NCI-H748 (cell line): ENCODE measurements at regions not wholly inside any gene's neighbourhood (a gene's known extent, or its start where the extent isn't known, plus 50 kb on each side); places are given as distances from the start of the nearest gene placed in this dataset.

Source experiments
- DNase-seq: peaks from one replicate; lab custom pipeline; 2025; ENCODE audit not compliant: unreplicated experiment; lab: John Stamatoyannopoulos, UW

DNA sequence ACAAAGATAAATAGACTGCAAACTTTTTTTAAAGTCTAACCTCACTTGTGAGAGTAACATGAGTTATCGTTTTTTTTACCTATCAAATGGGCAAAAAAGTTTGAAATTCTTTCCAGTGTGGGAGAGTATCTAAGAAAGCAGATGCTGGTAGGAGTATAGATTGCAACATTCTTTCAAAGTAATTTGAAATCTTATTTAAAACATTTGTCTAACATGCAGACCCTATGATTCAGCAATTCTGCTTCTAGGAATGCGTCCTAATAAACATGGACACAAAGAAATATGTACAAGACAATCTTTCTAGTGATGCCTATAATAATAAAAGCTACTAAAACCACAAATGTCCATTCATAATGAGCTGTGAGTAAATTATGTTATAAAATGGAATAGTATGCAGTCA is 110.4 kb upstream of the TMCC3 start:
- no peak for DNase-seq

DNA sequence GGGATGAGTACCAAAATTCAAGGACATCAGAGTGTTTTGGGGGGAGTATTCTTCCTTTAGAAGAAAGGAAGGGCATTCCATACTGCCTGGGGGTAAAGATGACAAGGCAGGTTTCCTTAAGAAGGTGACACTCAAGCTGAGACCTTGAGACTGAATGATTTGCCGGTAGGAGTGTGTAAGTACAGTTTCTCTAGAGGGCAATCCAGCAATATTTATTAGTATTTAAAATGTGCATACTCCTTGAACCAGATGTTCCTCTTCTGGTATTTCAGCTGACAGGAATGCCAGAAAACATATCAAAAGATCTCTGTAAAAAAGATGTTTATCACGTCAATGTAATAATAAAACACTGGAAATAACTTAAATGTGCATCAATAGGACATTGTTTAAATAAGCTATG is 106.4 kb upstream of the TMCC3 start:
- no peak for DNase-seq

DNA sequence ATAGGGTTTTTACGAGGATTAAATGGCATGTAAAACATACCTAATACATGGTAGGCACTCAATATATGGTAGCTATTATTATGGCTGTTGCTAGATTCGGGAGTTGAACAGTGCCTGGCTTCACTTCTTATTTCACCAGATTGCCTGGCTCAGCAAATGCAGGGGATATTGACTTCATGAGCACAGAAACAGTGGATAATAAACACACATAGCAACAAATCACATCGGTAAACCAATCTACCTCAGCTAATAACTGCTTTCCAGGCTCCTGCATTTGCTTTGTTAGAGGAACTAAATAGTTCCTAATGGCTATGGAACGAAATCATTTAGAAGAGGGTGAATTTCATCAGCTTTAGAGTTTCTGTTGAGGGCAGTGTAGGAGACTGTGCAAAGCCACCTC is 105.2 kb upstream of the TMCC3 start:
- DNase-seq = no peak

DNA sequence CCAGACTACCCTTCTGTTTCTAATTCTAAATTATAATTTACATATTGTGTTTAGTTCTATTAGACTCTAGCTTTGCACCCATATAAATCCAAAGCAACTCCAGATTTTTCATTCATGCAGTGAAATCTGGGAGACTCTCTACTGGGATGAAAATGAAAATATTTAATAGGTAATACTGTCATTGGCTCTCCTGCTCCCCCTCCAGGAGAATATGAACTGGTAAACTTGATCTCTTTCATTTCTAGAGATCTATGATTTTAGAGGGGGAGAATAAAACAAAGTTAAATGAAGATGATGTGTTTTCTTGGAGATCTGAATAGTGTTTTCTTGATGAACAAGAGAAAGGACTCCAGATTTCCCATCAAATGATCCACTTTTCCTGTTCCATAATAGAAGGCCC is 104.3 kb upstream of the TMCC3 start:
- DNase-seq = no peak

DNA sequence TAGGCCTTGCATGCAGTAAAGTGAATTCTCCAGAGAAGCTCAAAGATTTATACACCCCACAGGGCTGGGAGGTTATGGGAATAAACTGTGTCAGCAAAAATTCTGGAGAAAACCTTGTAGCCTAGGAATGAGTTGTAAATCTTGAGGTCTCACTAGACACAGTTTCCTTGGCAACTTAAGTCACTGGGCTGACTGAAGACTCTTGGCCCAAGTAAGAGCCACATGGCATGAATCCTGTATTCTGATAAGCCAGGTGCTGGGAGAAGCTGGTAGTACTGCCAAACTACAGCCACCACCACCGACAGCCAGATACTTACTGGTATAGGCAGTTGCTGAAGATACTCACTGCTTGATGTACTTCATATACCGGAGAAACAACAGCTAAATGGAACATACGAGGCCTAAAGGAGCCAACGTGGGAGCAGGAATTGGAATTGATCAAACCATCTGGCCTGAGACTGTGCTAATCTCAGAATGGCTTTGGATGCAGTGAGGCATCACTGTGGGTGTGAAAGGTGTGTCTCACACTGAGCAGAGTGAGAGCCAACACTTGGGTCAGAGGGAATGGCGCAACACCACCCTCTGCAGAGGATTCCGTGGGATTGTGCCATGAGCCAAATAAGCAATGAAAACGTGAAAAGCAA is 102.8 kb upstream of the TMCC3 start:
- no peak for DNase-seq

DNA sequence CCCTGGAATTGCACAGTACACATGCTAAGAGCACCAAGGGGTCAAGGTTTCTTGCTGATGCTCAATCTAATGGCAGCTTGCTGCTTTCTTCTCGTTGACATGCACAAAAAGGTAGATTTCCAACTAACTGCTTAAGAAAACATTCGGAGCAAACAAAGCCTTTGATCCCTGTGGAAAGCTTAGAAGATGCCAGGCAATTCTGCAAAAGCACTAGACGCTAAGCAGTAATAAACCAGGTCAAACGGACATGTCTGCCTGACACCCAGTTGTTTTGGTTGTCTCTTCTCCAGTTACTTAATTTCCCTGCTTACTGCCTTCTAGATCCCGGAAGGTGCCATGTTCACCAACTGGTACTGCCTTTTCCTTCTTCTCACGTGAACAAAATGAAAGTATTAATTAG is 100.5 kb upstream of the TMCC3 start:
- no peak for DNase-seq

DNA sequence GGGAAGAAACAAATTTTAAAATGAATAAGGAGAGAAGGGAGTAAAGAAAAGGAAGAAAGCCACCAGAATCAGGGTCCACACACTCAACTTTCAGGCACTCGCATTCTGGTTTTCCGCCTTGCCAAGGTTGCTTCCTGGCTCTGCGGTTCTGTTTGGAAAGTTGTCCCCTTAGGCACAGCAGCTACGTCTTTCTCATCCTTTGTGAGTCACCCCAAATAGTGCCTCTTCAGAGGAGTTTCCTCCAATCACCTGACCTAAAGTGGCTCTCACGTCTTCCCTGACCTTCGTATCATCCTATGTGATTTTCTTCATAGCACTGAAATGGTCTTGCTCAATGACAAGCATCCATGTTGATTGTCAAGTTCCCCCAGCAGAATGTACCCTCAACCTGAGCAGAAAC is 99.5 kb upstream of the TMCC3 start:
- no peak for DNase-seq

DNA sequence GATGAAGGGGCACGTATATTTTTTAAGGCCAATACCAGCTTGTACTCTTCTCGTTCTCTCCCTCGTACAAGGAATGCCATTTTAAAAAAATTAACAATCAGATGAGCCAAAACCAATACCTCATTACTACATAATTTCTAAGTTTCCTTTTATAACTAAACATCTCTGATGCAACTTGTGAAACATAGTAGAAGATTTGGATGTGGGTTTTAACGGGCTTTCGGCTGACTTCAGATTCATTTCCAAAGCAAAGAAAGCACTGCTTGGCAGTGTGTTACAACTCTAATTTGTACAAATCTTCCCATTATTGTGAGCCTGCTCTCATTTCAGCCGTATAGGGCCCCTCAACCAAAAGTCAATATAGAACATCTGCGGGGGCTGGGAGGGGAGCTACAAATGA is 99.1 kb upstream of the TMCC3 start:
- DNase-seq = no peak

DNA sequence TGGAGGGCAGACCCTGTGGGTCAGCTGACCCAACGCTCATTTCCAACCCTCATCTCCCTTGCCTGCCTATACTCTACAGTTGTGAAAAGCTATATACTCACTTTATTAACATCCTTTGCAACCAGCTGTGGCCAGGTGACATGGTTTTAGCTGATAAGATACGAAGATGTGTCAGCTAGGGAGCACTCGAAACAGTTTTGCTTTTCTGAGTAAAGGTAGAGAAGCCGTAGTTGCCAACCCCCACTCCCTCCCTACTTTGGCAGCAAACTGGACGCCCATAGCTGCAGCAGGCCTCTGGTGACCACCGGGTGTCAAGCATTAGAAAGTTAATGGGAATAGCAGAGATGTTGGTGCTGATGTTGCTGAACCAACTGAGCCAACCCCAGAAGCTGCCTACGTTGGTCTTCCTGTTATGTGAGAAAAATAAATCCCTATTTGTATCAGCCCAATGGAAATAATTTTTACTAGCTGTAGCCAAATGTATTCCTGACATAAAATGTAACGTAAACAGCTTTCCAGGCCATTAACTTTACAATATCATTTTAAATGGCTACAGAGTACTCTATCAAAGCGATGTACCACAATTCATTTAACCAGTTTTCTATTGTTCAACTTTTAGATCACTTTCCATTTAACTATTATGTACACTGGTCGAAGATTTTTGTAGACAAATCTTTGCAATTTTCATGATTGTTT is 98.5 kb upstream of the TMCC3 start:
- no peak for DNase-seq

DNA sequence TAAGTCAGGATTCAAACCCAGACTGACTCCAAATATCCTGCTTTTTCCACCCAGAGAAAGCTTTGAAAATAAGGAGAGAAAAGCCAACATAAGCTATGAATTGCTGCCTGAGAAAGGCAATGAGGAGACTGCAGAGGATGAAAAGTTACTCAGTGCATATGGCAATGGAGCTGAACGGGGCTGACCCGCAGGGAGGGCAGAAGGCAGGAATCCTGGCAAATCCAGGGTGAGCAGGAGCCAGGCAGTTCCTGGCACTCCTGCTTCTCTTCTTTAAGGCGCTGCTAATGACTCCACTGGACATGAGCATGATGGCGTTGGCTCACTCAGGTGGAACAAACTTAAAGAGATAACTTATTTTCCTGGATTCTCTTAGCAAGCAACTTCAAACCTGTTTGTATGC is 95.2 kb upstream of the TMCC3 start:
- DNase-seq = no peak

DNA sequence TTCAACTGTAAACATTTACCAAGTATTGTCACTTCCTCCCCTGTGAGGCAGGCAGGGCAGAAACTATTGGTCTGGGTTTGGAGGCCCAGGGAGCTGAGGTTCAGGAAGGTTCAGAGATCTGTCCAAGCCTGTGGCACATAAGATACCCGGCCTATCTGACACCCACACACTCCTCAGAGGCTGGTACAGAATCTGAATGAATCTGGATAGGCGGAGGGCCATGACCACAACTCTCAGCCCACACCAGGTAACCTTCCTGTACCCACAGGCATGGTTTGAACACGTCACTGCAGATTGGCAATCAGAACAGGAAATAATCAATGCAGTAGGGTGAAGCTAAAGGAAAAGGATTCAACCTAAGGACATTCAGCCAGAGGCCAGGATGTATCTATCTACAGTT is 92.8 kb upstream of the TMCC3 start:
- no peak for DNase-seq

DNA sequence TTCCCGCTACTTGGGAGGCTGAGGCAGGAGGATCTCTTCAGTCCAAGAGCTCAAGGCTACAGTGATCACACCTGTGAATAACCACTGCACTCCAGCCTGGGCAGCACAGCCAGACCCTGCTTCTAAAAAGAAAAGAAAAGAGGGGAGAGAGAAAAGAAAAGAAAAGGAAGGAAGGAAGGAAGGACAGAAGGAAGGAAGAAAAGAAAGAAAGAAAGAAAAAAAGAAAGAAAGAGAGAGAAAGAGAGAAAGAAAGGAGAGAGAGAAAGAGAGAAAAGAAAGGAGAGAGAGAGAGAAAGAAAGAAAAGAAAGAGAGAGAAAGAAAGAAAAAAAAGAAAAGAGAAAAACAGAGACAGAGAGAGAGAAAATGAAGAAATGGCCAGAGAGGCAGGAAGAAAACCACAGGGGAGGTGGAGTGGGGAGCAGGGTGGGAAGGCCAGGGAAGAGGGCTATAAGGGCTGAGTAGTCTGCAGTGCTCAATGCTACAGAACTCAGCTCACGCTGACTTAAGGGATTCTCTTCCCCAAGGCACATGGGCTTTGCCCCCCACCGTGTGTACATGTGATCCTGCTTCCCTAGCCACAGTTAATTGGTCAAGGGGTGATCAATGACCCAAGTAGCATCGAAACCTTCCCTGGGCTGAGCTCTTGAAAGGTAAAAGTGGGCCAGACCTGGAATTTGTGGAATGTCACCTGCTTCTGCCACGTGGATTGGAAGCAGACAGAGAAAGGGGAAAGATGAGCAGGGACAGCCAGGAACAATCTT is 90.4 kb upstream of the TMCC3 start:
- no peak for DNase-seq

DNA sequence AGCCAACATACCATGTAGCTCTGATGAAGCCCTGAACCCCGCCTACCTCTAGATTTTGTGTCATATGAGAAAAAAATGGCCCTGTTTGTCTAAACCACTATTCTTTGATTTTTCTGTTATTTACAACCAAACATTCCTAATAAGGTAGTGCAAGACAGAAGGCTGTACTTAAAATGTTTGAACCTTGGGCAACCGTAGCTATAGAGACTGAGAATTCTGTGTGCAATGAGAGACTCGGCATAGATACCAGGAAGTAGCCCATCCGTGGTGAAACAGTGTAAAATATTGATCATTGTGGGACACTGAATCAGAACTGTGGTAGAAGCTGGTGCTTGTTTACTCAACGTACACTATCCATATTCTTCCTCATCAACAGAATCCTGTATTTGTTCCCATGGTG is 86.5 kb upstream of the TMCC3 start:
- no peak for DNase-seq

DNA sequence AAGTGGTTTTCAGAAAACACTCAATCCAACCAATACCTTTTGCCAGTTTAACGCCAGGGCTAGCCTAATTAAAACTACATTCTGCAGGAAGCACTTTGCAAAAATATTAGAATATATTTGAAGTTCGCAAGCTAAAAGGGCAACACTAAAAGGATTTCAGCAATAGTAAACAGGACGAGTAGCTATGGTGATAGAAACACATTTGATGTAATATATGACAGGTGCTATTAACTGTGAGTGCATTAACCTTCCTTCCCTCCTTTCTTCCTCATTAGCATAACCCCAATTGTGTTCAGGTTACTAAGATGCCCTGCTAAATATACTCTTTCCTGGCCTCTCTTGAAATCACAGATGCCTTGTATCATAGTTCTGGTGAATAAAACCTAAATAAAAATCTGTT is 85.6 kb upstream of the TMCC3 start:
- DNase-seq = no peak

DNA sequence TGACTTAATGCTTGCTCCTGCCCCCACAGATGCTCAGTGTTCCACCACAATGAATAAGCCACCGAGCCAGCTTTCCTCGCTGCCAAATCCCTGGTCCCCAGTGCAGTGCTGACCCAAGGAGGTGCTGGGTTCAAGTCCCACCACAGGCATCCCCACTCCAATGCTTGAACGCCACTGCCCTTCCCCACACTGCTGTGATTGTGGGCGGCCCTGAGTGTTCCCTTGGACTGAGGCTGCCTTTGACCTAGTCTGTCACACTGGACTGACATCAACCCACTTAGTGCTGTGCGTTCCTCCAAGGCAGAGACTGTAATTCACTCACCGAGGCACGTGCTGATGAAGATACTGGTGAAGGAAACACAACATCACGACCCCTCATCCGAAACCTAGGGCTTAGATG is 83.4 kb upstream of the TMCC3 start:
- DNase-seq = no peak

DNA sequence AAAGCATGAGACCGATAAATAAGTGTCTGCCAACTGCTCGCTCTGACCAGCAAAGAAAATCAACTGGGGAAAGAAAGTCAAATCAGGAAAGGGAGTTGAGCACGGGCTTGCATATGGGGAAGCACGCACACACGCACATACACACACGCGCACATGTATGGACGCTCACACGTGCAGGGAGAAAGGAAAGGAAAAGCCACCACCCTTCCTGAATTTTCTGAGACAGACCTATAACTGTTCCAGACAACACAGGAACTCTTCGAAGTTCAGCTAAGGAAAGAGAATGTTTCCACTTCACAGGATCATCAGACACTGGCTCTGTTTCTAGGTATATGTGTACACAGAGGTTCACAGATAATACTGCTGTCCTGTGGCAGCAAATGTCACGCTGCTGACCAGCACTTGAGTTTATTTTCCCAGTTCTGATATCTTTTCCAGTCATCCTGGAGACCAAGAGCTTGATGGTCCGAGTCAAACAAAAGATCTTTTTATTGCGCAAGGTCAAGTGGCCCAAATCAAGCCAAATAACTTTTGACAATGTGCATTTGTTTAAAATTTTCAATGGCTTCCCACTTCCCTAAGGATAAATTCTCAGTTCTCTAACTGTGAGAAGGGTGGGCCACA is 82.1 kb upstream of the TMCC3 start:
- DNase-seq = no peak

DNA sequence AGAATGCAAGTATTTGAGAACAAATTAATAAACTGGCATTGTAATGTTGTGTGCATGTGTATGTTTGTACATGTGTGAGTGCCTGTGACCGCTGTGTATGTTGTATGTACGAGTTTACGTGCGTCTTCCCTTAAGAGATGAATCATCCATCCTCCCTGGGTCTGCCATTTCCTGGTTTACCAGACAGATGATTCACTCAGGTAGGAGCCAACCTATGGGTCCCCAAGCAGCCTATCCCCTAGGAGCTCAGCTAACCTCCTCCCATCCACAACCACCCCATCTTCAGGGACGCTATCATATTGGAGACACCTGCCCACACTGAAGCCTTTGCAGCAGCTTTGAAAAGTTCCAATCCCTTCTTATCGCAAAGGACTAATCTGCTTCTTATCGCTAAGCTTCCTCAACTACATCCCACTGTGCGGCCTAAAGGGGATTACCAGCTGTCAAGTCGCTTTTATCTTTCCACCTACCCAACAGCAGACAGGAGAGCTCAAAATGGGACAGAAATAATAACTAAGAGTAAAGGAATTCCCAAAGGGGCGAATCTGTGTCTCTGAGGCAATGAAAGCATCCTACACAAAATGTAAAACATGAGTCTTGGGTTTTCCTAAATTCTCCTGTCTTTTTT is 81.5 kb upstream of the TMCC3 start:
- no peak for DNase-seq

DNA sequence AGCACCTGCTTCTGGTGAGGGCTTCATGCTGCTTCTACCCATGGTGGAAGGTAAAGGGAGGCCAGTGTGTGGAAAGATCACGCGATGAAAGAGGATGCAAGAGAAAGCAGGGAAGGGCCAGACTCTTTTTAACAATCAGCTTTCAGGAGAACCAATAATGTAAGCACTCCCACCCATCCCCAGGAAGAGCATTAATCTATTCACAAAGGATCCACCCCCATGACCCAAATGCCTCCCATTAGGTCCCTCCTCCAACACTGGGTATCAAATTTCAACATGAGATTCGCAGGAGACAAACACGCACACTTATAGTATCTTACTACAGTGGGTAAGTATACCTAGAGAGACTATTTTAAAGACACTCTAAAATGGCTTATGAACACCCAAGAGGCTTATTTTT is 80.5 kb upstream of the TMCC3 start:
- DNase-seq = peak; percentile 68

DNA sequence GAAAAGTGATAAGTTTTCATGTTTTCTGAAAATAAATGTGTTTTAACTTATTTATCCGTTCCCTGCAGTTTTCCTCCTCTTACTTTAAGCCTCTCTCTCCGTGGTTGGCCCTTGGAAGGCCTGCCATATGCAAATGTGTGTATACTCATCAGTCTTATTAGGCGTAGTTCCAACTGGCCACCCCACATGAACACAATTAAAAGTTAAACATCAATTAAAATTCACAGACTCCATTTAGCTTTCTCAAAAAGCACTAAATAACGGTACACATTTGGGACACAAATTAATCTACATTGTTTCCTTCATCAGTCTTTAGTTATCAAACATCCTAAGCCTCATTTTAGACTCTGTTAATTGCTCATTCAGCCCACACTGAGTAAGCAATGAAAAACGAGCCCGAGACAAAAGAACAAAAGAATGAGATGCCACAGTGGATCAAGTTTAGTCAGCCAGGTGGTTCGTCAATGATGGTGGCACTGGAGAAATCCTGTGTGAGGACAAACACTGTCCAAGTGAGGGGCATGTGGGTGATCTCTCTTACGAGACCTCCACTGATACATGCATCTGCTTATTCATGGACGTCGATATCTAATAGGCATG is 76.0 kb upstream of the TMCC3 start:
- peak; percentile 66 for DNase-seq

DNA sequence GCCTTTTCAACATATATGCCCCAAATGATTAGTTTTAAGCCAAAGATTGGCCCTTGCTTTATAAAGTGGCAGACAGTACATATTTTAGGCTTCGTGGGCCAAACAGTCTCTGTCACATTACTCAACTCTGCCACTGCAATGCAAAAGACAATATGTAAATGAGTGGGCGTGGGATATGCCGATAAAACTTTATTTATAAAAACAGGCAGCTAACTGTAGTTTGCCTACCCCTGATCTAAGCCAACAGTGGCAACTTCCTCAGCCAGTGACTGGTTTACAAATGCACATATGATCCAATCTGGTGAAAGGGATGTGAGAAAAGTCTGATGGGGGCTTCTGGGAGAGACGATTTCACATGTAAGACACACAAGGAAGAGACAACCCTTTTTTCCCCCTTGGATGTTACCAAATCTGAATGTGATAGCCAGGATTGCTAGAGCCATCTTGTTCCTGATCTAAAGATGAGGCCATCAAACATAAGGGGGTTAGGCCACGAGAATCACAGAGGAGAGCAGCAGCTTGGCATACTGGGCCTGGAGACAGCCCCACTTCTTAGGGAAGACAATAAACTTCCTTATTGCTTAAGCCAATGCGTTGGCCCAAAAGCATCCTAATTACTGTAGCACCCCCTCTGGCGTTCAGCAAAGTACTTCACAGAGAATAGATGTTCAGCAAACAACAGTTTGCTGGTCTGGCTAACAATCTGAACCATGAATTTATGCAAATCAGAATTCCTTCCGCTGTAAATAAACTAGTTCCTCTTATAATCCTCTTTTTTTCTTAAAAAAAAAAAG is 75.2 kb upstream of the TMCC3 start:
- DNase-seq = peak; percentile 49
